Keratinocyte (primary cell): ENCODE measurements at regions not wholly inside any gene's neighbourhood (a gene's known extent, or its start where the extent isn't known, plus 50 kb on each side); places are given as distances from the start of the nearest gene placed in this dataset.

Experiments used
- DNase-seq: peaks from one replicate; pipeline ENCODE4 v3.0.0-alpha.2; 2011; ENCODE audit warnings: low read depth, missing footprints, low spot score
- FAIRE-seq: peaks from 2 replicates; lab custom pipeline; 2011; peaks lifted over from hg19 to GRCh38; lab: Jason Lieb, UNC
- H2AFZ ChIP-seq: 2 replicates; pipeline ENCODE4 v1.6.0; 2012; ENCODE audit warnings: low read length, control low read depth, inconsistent platforms; ENCODE audit not compliant: control insufficient read depth
- H3K27ac ChIP-seq: 2 replicates; pipeline ENCODE4 v1.5.1; 2011; ENCODE audit warnings: low read length; ENCODE audit not compliant: control insufficient read depth, insufficient read depth
- H3K27me3 ChIP-seq: 3 replicates; pipeline ENCODE4 v1.6.0; 2011; ENCODE audit warnings: low read length; ENCODE audit not compliant: control insufficient read depth, insufficient read depth; ENCODE audit errors: extremely low read depth
- H3K36me3 ChIP-seq, 2 experiments: 2 replicates in 1 of 2; 3 replicates in 1 of 2; pipeline ENCODE4 v1.5.1; 2011; ENCODE audit warnings: low read length in 2 of 2, mild to moderate bottlenecking in 1 of 2; ENCODE audit not compliant: control insufficient read depth in 2 of 2, insufficient read depth in 2 of 2; ENCODE audit errors: extremely low read depth in 1 of 2
- H3K4me1 ChIP-seq: 3 replicates; pipeline ENCODE4 v1.5.1; 2011; ENCODE audit warnings: low read length; ENCODE audit not compliant: control insufficient read depth, insufficient read depth; ENCODE audit errors: extremely low read depth
- H3K4me2 ChIP-seq: 3 replicates; pipeline ENCODE4 v1.6.0; 2011; ENCODE audit warnings: low read depth, low read length; ENCODE audit not compliant: control insufficient read depth, insufficient read depth; ENCODE audit errors: extremely low read depth
- H3K4me3 ChIP-seq, 3 experiments: fragments of 200-600 bp in 1 of 3; sonication (generic) in 1 of 3; 2 replicates in 2 of 3; 3 replicates in 1 of 3; pipeline ENCODE4 v1.5.1; 2011 to 2016; ENCODE audit warnings: low read length in 3 of 3, mild to moderate bottlenecking in 3 of 3, control low read depth in 2 of 3, inconsistent platforms in 1 of 3, low read depth in 1 of 3, mixed read lengths in 1 of 3, mixed run types in 1 of 3, moderate library complexity in 1 of 3; ENCODE audit not compliant: control insufficient read depth in 2 of 3, insufficient read depth in 2 of 3; ENCODE audit errors: extremely low read depth in 1 of 3
- H3K79me2 ChIP-seq: 2 replicates; pipeline ENCODE4 v1.6.0; 2012; ENCODE audit warnings: low read length; ENCODE audit not compliant: control insufficient read depth, insufficient read depth
- H3K9ac ChIP-seq: 3 replicates; pipeline ENCODE4 v1.6.0; 2011; ENCODE audit warnings: low read length; ENCODE audit not compliant: control insufficient read depth, insufficient read depth; ENCODE audit errors: extremely low read depth
- H3K9me1 ChIP-seq: 3 replicates; pipeline ENCODE4 v1.6.0; 2011; ENCODE audit warnings: low read length; ENCODE audit not compliant: control insufficient read depth, insufficient read depth; ENCODE audit errors: extremely low read depth
- H3K9me3 ChIP-seq: 2 replicates; pipeline ENCODE4 v1.5.1; 2012; ENCODE audit warnings: low read depth, low read length; ENCODE audit not compliant: control insufficient read depth
- H4K20me1 ChIP-seq: 3 replicates; pipeline ENCODE4 v1.6.0; 2011; ENCODE audit warnings: low read length; ENCODE audit not compliant: control insufficient read depth, insufficient read depth; ENCODE audit errors: extremely low read depth
- CTCF ChIP-seq, 3 experiments: IDR thresholded peaks in 1 of 3; conservative IDR thresholded peaks in 1 of 3; optimal IDR thresholded peaks in 1 of 3; 2 replicates in 2 of 3; 3 replicates in 1 of 3; pipeline versions ENCODE3 to v1.5.1; 2011; ENCODE audit warnings: low read length in 3 of 3, mild to moderate bottlenecking in 3 of 3, moderate library complexity in 2 of 3, control low read depth in 1 of 3, inconsistent platforms in 1 of 3; ENCODE audit not compliant: insufficient read depth in 2 of 3; ENCODE audit errors: extremely low read depth in 1 of 3
- EZH2 ChIP-seq: IDR thresholded peaks from one replicate; pipeline ENCODE4 v1.6.1; 2012; ENCODE audit warnings: inconsistent platforms, mild to moderate bottlenecking, low read length, moderate library complexity
- dilution Hi-C: fragments of 300-500 bp; cut with MboI; formaldehyde crosslinking; loops from one replicate; pipeline ENCODE4 v1.7.0; 2020; ENCODE audit warnings: low sequenced_read_pairs; ENCODE audit not compliant: extremely low pct_ligation_motif_present

DNA sequence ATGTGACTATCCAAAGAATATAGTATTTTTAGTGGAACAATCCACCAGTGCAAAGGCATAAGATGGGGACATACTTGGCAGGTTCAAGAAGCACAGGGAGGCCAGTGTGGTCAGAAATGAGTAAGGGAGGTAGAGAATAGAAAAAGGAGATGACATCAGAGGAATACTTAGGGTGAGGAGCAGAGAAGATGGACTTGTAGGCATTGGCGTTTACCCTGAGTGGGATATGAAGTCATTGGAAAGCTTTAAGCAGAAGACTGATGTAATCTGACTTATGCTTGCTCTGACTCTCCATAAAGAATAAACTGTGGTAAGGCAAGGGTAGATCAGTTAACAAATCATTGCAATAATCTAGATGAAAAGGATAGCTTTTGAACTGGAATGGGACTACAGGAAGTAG lies 228.7 kb downstream of the GJA1 start:
- Histone ChIP-seq H4K20me1 (no peaks in the 10 kb centered on the region), H3K27ac (no peak overlapping the region), H3K4me2 (no peak overlapping the region), H3K9ac (no peak overlapping the region), H3K9me3 (no peaks in the 10 kb centered on the region), H3K36me3 (no peaks in the 10 kb centered on the region), H3K4me1 (peaks cover 5% of the 10 kb centered on the region), H3K9me1 (no peaks in the 10 kb centered on the region), H3K4me3 (no peak overlapping the region), H3K27me3 (no peaks in the 10 kb centered on the region), H3K79me2 (no peaks in the 10 kb centered on the region), H2AFZ (no peak overlapping the region)
- TF ChIP-seq CTCF (optimal IDR thresholded peaks at IDR 0.05 in 1 of 3, IDR thresholded peaks at IDR 0.05 in 1 of 3, conservative IDR thresholded peaks at IDR 0.05 in 1 of 3; ENCODE audit: extremely low read depth in 1 of 3, insufficient read depth in 2 of 3, low read length in 3 of 3) (no peak), EZH2 (no peak)
- dilution Hi-C loops = no loop called here
- FAIRE-seq (no peak), DNase-seq (no peak)

GRCh38 chr6:121666814-121667213 lies 231.4 kb downstream of the GJA1 start:
- H4K20me1 ChIP-seq = no peaks in the 10 kb centered on the region
- H3K36me3 ChIP-seq = no peaks in the 10 kb centered on the region
- H3K4me1 ChIP-seq = peaks cover 5% of the 10 kb centered on the region
- no peak overlapping the region for H3K4me3 ChIP-seq
- dilution Hi-C loops = no loop called here
- H3K27me3 ChIP-seq = no peaks in the 10 kb centered on the region
- DNase-seq = no peak
- no peaks in the 10 kb centered on the region for H3K79me2 ChIP-seq
- FAIRE-seq = peak; percentile 43
- no peaks in the 10 kb centered on the region for H3K9me1 ChIP-seq
- H3K9ac ChIP-seq = no peak overlapping the region
- no peak overlapping the region for H2AFZ ChIP-seq
- no peak overlapping the region for H3K4me2 ChIP-seq
- no peak overlapping the region for H3K27ac ChIP-seq
- TF ChIP-seq CTCF (optimal IDR thresholded peaks at IDR 0.05 in 1 of 3, IDR thresholded peaks at IDR 0.05 in 1 of 3, conservative IDR thresholded peaks at IDR 0.05 in 1 of 3; ENCODE audit: extremely low read depth in 1 of 3, insufficient read depth in 2 of 3, low read length in 3 of 3) (no peak), EZH2 (no peak)
- no peaks in the 10 kb centered on the region for H3K9me3 ChIP-seq
